Thyroid gland (tissue), 4 donors: ENCODE measurements at regions not wholly inside any gene's neighbourhood (a gene's known extent, or its start where the extent isn't known, plus 50 kb on each side); places are given as distances from the start of the nearest gene placed in this dataset.

Experiments used
- POLR2A ChIP-seq, 2 donors: fragments of 450-650 bp; IDR thresholded peaks; one replicate each; pipeline ENCODE4 v1.6.1; 2017; ENCODE audit warnings: antibody characterized with exemption in 2 of 2, mild to moderate bottlenecking in 2 of 2, moderate library complexity in 1 of 2
- TF ChIP-seq, protein P1 (sequence below), 6 experiments: fragments of 200-600 bp in 3 of 6; fragments of 450-650 bp in 3 of 6; sonication (generic) in 3 of 6; IDR thresholded peaks; one replicate each; pipeline ENCODE4 v1.5.1; 2016 to 2019; ENCODE audit warnings: antibody characterized with exemption in 6 of 6, mild to moderate bottlenecking in 2 of 6, inconsistent platforms in 1 of 6, moderate library complexity in 1 of 6

DNA sequence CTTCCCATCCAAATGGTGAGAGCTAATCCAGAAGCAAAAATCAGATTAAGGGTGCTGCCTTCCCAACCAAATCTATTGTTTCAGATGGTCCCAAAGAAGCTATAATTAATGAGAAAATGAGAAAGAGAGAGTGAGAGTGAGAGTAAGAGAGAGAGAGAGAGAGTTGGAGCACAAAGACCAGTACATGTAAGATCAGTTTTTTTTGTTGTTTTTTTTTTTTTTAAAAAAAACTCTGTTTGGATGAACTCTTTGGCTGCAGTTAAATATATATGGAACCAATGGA, 305.6 kb downstream of the PTEN start:
- TF ChIP-seq, protein P1, sequence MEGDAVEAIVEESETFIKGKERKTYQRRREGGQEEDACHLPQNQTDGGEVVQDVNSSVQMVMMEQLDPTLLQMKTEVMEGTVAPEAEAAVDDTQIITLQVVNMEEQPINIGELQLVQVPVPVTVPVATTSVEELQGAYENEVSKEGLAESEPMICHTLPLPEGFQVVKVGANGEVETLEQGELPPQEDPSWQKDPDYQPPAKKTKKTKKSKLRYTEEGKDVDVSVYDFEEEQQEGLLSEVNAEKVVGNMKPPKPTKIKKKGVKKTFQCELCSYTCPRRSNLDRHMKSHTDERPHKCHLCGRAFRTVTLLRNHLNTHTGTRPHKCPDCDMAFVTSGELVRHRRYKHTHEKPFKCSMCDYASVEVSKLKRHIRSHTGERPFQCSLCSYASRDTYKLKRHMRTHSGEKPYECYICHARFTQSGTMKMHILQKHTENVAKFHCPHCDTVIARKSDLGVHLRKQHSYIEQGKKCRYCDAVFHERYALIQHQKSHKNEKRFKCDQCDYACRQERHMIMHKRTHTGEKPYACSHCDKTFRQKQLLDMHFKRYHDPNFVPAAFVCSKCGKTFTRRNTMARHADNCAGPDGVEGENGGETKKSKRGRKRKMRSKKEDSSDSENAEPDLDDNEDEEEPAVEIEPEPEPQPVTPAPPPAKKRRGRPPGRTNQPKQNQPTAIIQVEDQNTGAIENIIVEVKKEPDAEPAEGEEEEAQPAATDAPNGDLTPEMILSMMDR (IDR thresholded peaks at IDR 0.05) = no peak
- no peak for TF ChIP-seq POLR2A (IDR thresholded peaks at IDR 0.05)
